Endothelial cell of umbilical vein (primary cell): ENCODE measurements at regions not wholly inside any gene's neighbourhood (a gene's known extent, or its start where the extent isn't known, plus 50 kb on each side); places are given as distances from the start of the nearest gene placed in this dataset.

Experiments used
- BruUV-seq: library from RNA; stranded (reverse); fragments of 400-500 nt; replicated peaks from 2 replicates; lab custom pipeline; 2021; lab: Mats Ljungman, UMichigan
- CTCF ChIA-PET: fragments of 300-600, 350-600 bp; sonication (Branson Sonifier 250); formaldehyde crosslinking; loops from one replicate; lab custom pipeline; 2021; ENCODE audit warnings: antibody characterized with exemption, inconsistent platforms; lab: Charles Lee
- POLR2A ChIA-PET: fragments of 300-600, 350-600 bp; sonication (Branson Sonifier 250); formaldehyde crosslinking; loops from one replicate; lab custom pipeline; 2021; ENCODE audit warnings: antibody characterized with exemption, inconsistent platforms; lab: Charles Lee
- DNase-seq: peaks from one replicate; pipeline ENCODE4 v3.0.0-alpha.2; 2011; ENCODE audit warnings: low read depth, low spot score
- FAIRE-seq: peaks from 2 replicates; lab custom pipeline; 2011; peaks lifted over from hg19 to GRCh38; lab: Jason Lieb, UNC
- H2AFZ ChIP-seq: 2 replicates; pipeline ENCODE4 v1.6.0; 2012; ENCODE audit warnings: low read depth, low read length, control low read depth, inconsistent platforms
- H3K27ac ChIP-seq: 2 replicates; pipeline ENCODE4 v1.5.1; 2011; ENCODE audit warnings: low read depth, mild to moderate bottlenecking, control low read depth, low read length, moderate library complexity; ENCODE audit not compliant: insufficient read depth
- H3K27me3 ChIP-seq, 2 experiments: 2 replicates each; pipeline versions ENCODE4 v1.6.0 to v1.6.1; 2011; ENCODE audit warnings: low read length in 2 of 2, mixed read lengths in 1 of 2; ENCODE audit not compliant: control insufficient read depth in 2 of 2, insufficient read depth in 2 of 2
- H3K36me3 ChIP-seq, 2 experiments: 2 replicates in 1 of 2; 3 replicates in 1 of 2; pipeline ENCODE4 v1.5.1; 2011; ENCODE audit warnings: low read length in 2 of 2, mild to moderate bottlenecking in 1 of 2, moderate library complexity in 1 of 2; ENCODE audit not compliant: control insufficient read depth in 2 of 2, insufficient read depth in 2 of 2; ENCODE audit errors: extremely low read depth in 1 of 2
- H3K4me1 ChIP-seq: 3 replicates; pipeline ENCODE4 v1.5.1; 2011; ENCODE audit warnings: mild to moderate bottlenecking, low read length; ENCODE audit not compliant: control insufficient read depth, insufficient read depth; ENCODE audit errors: extremely low read depth
- H3K4me2 ChIP-seq: 2 replicates; pipeline ENCODE4 v1.6.1; 2011; ENCODE audit warnings: low read length, control low read depth, mixed read lengths; ENCODE audit not compliant: insufficient read depth
- H3K4me3 ChIP-seq, 3 experiments: fragments of 200-600 bp in 1 of 3; sonication (generic), shearing (Covaris generic) in 1 of 3; replicated peaks in 1 of 3; 2 replicates each; pipeline ENCODE4 v1.5.1; 2011 to 2016; ENCODE audit warnings: control low read depth in 3 of 3, low read length in 3 of 3, mild to moderate bottlenecking in 2 of 3, inconsistent platforms in 1 of 3, low read depth in 1 of 3, moderate library complexity in 1 of 3; ENCODE audit not compliant: insufficient read depth in 1 of 3
- H3K79me2 ChIP-seq: 2 replicates; pipeline ENCODE4 v1.6.0; 2012; ENCODE audit warnings: low read length, inconsistent platforms; ENCODE audit not compliant: control insufficient read depth, insufficient read depth
- H3K9ac ChIP-seq: replicated peaks from 2 replicates; pipeline ENCODE3; 2011; ENCODE audit warnings: low read length, control low read depth; ENCODE audit not compliant: insufficient read depth; ENCODE audit errors: extremely low read depth
- H3K9me1 ChIP-seq: replicated peaks from 3 replicates; pipeline ENCODE4 v1.6.0; 2011; ENCODE audit warnings: mild to moderate bottlenecking, low read length; ENCODE audit not compliant: control insufficient read depth, insufficient read depth; ENCODE audit errors: extremely low read depth
- H3K9me3 ChIP-seq: replicated peaks from 2 replicates; pipeline ENCODE4 v1.5.1; 2012; ENCODE audit warnings: low read length, inconsistent platforms; ENCODE audit not compliant: control insufficient read depth, insufficient read depth
- H4K20me1 ChIP-seq: replicated peaks from 2 replicates; pipeline ENCODE3; 2011; ENCODE audit warnings: mild to moderate bottlenecking, low read length; ENCODE audit not compliant: control insufficient read depth, insufficient read depth; ENCODE audit errors: extremely low read depth
- EZH2 ChIP-seq: IDR thresholded peaks from 2 replicates; pipeline ENCODE4 v1.6.1; 2012; ENCODE audit warnings: borderline replicate concordance, low read depth, mild to moderate bottlenecking, moderate library complexity, low read length, inconsistent platforms; ENCODE audit not compliant: severe bottlenecking
- FOS ChIP-seq: IDR thresholded peaks from 2 replicates; pipeline ENCODE4 v1.6.1; 2011; ENCODE audit warnings: mild to moderate bottlenecking, low read length, moderate library complexity, borderline replicate concordance; ENCODE audit not compliant: insufficient read depth
- GATA2 ChIP-seq: IDR thresholded peaks from 2 replicates; pipeline ENCODE4 v1.7.0; 2011; ENCODE audit warnings: low read depth, mild to moderate bottlenecking, moderate library complexity, mixed read lengths, low read length; ENCODE audit not compliant: insufficient read length, insufficient read depth
- JUN ChIP-seq: IDR thresholded peaks from 2 replicates; pipeline ENCODE4 v1.6.1; 2011; ENCODE audit warnings: borderline replicate concordance, low read depth; ENCODE audit not compliant: insufficient read length, insufficient read depth
- MYC ChIP-seq: IDR thresholded peaks from one replicate; pipeline ENCODE4 v1.6.1; 2011; ENCODE audit warnings: mild to moderate bottlenecking, low read depth, low read length
- POLR2A ChIP-seq: IDR thresholded peaks from 2 replicates; pipeline ENCODE4 v1.6.1; 2012; ENCODE audit warnings: low read depth, mild to moderate bottlenecking, control low read depth, low read length
- POLR2AphosphoS5 ChIP-seq: IDR thresholded peaks from 2 replicates; pipeline ENCODE4 v1.6.1; 2012; ENCODE audit warnings: low read depth, mild to moderate bottlenecking, control low read depth, low read length, moderate library complexity; ENCODE audit not compliant: insufficient read depth
- dilution Hi-C: fragments of 300-500 bp; cut with MboI; formaldehyde crosslinking; loops from one replicate; pipeline ENCODE4 v1.15.0; 2019; ENCODE audit warnings: low sequenced_read_pairs; ENCODE audit not compliant: extremely low pct_ligation_motif_present
- intact Hi-C: fragments of 100-400 bp; cut with micrococcal nuclease; formaldehyde crosslinking; loops from one replicate; pipeline ENCODE4 v1.10.0; 2022
- TF ChIP-seq, protein P1 (sequence below), 2 donors: IDR thresholded peaks; 1 replicate in 1 of 2; 2 replicates in 1 of 2; pipeline ENCODE4 v1.5.1; 2011; ENCODE audit warnings: low read length in 2 of 2, mild to moderate bottlenecking in 2 of 2, moderate library complexity in 2 of 2, control low read depth in 1 of 2, inconsistent platforms in 1 of 2, low read depth in 1 of 2; ENCODE audit not compliant: insufficient read depth in 1 of 2; ENCODE audit errors: extremely low read depth in 1 of 2
- TF ChIP-seq, protein P2 (sequence below): IDR thresholded peaks from 2 replicates; pipeline ENCODE4 v1.6.1; 2011; ENCODE audit not compliant: insufficient read depth, insufficient read length

DNA sequence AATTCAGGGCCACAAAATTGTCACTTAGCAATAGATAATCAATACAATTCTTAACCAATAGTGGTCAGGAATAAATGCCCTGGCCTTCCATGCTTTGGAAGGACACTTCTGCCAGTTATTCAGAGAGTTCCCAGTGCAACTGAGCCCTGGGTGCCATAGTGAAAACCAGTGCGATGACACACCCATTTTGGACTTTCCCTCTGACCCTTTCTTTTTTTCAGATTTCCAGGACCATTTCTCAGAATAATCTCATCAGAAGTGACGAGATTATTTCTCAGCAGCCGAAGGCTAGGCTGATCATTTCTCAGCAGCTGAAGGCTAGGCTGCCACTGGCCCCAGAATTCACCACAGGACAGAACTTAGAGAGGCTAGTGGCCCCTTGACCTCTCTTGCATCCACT lies 106.6 kb upstream of the MYCN start:
- no peak overlapping the region for H3K9ac ChIP-seq
- dilution Hi-C loops = no loop called here
- TF ChIP-seq POLR2A (no peak), MYC (no peak), POLR2AphosphoS5 (no peak), EZH2 (no peak), FOS (no peak), GATA2 (no peak), JUN (no peak)
- TF ChIP-seq, protein P1, sequence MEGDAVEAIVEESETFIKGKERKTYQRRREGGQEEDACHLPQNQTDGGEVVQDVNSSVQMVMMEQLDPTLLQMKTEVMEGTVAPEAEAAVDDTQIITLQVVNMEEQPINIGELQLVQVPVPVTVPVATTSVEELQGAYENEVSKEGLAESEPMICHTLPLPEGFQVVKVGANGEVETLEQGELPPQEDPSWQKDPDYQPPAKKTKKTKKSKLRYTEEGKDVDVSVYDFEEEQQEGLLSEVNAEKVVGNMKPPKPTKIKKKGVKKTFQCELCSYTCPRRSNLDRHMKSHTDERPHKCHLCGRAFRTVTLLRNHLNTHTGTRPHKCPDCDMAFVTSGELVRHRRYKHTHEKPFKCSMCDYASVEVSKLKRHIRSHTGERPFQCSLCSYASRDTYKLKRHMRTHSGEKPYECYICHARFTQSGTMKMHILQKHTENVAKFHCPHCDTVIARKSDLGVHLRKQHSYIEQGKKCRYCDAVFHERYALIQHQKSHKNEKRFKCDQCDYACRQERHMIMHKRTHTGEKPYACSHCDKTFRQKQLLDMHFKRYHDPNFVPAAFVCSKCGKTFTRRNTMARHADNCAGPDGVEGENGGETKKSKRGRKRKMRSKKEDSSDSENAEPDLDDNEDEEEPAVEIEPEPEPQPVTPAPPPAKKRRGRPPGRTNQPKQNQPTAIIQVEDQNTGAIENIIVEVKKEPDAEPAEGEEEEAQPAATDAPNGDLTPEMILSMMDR (IDR thresholded peaks at IDR 0.05; ENCODE audit: extremely low read depth in 1 of 2, insufficient read depth in 1 of 2, low read depth in 1 of 2, low read length in 2 of 2) = no peak
- TF ChIP-seq, protein P2, sequence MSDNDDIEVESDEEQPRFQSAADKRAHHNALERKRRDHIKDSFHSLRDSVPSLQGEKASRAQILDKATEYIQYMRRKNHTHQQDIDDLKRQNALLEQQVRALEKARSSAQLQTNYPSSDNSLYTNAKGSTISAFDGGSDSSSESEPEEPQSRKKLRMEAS = no peak
- no peaks in the 10 kb centered on the region for H3K36me3 ChIP-seq
- no peaks in the 10 kb centered on the region for H3K27me3 ChIP-seq
- no peak overlapping the region for H3K4me3 ChIP-seq
- ChIA-PET POLR2A (no interaction called here), CTCF (no interaction called here)
- no peaks in the 10 kb centered on the region for H3K4me1 ChIP-seq
- no peaks in the 10 kb centered on the region for H4K20me1 ChIP-seq
- no peaks in the 10 kb centered on the region for H3K79me2 ChIP-seq
- no peak overlapping the region for H3K27ac ChIP-seq
- FAIRE-seq = no peak
- no peak for DNase-seq
- intact Hi-C loops = no loop called here
- no peak overlapping the region for H2AFZ ChIP-seq
- H3K4me2 ChIP-seq = no peak overlapping the region
- no TSS peak for BruUV-seq
- no peaks in the 10 kb centered on the region for H3K9me1 ChIP-seq
- no peaks in the 10 kb centered on the region for H3K9me3 ChIP-seq
